Tibial artery (tissue), 4 donors: ENCODE measurements at regions not wholly inside any gene's neighbourhood (a gene's known extent, or its start where the extent isn't known, plus 50 kb on each side); places are given as distances from the start of the nearest gene placed in this dataset.

ENCODE experiments used
- DNase-seq, 2 donors: peaks; one replicate each; pipeline ENCODE4 v3.0.0-alpha.2; 2019
- H3K27ac ChIP-seq, 2 donors: fragments of 200-600 bp; sonication (generic) in 1 of 2; 1 replicate in 1 of 2; 2 replicates in 1 of 2; pipeline ENCODE4 v1.5.1; 2018 to 2019; ENCODE audit warnings: mild to moderate bottlenecking in 1 of 2
- H3K27me3 ChIP-seq, 2 donors: fragments of 200-600 bp; sonication (generic) in 1 of 2; one replicate each; pipeline versions ENCODE4 v1.5.1 to v1.6.0; 2016 to 2019
- H3K36me3 ChIP-seq, 3 donors: fragments of 200-600 bp; sonication (generic) in 2 of 3; one replicate each; pipeline ENCODE4 v1.5.1; 2016 to 2019; ENCODE audit warnings: mild to moderate bottlenecking in 2 of 3
- H3K4me1 ChIP-seq, 4 donors: fragments of 200-600 bp; sonication (generic) in 2 of 4; 1 replicate in 3 of 4; 2 replicates in 1 of 4; pipeline ENCODE4 v1.5.1; 2016 to 2019
- H3K4me3 ChIP-seq, 2 donors: fragments of 200-600 bp; sonication (generic) in 1 of 2; 1 replicate in 1 of 2; 2 replicates in 1 of 2; pipeline ENCODE4 v1.5.1; 2018 to 2019; ENCODE audit warnings: mild to moderate bottlenecking in 2 of 2
- H3K9me3 ChIP-seq, 3 donors: fragments of 200-600 bp; sonication (generic) in 1 of 3; one replicate each; pipeline ENCODE4 v1.5.1; 2016 to 2019
- intact Hi-C: fragments of 100-400 bp; cut with DNase I; formaldehyde crosslinking; loops from one replicate; pipeline ENCODE4 v1.15.0; 2023; ENCODE audit warnings: low total_unique reads
- TF ChIP-seq, protein P1 (sequence below), 2 experiments: fragments of 200-600 bp in 1 of 2; fragments of 450-650 bp in 1 of 2; IDR thresholded peaks; one replicate each; pipeline ENCODE4 v1.5.1; 2017 to 2019; ENCODE audit warnings: antibody characterized with exemption in 2 of 2, mild to moderate bottlenecking in 1 of 2, moderate library complexity in 1 of 2

DNA sequence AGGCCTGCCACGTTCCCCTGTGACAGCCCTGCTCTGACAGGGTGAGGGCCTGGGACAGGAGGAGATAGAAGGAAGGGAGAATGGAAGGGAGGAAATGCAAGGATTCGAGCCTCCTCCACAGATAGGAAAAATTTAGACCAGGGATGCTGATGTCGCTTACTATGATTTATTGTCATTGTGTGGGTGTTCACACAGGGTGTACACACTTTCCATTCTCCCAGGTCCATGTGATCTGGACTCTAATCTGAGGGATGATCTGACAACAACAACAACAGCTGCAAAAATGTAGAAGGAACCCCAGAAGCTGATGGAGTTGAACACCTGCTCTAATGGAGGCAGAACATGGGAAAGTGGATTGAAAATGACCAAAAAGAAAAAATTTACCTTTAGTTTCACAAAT, 231.7 kb upstream of the TNP1 start:
- Histone ChIP-seq H3K36me3 (no peaks in the 10 kb centered on the region), H3K4me1 (peaks cover 0 to 16% (median 9%) of the 10 kb centered on the region in 4 donors), H3K27ac (no peak overlapping the region), H3K27me3 (no peaks in the 10 kb centered on the region), H3K4me3 (no peak overlapping the region), H3K9me3 (no peaks in the 10 kb centered on the region)
- TF ChIP-seq, protein P1, sequence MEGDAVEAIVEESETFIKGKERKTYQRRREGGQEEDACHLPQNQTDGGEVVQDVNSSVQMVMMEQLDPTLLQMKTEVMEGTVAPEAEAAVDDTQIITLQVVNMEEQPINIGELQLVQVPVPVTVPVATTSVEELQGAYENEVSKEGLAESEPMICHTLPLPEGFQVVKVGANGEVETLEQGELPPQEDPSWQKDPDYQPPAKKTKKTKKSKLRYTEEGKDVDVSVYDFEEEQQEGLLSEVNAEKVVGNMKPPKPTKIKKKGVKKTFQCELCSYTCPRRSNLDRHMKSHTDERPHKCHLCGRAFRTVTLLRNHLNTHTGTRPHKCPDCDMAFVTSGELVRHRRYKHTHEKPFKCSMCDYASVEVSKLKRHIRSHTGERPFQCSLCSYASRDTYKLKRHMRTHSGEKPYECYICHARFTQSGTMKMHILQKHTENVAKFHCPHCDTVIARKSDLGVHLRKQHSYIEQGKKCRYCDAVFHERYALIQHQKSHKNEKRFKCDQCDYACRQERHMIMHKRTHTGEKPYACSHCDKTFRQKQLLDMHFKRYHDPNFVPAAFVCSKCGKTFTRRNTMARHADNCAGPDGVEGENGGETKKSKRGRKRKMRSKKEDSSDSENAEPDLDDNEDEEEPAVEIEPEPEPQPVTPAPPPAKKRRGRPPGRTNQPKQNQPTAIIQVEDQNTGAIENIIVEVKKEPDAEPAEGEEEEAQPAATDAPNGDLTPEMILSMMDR (IDR thresholded peaks at IDR 0.05), result no peak
- intact Hi-C loops, result no loop called here
- no peak for DNase-seq

DNA sequence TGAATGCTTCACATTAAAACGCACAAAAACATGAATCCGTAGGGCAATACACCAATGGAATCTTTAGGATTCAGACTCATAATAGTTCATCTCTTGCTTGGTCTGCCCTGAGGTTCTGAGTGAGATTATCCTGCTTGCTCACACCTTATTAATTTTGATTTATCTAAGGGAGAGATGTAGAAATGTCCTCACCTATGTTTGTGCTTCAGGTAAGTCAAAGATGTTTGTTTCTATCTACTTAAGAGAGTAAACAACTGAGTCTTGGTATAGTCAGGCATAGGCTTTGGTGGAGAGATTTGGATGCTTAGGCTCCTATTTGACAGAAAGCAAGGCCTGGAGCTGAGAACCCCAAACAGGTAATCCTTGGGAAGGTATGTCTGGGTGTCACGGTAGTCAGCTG, 231.0 kb upstream of the TNP1 start:
- intact Hi-C loops, result no loop called here
- H3K9me3 ChIP-seq, result no peaks in the 10 kb centered on the region
- DNase-seq, result no peak
- H3K4me3 ChIP-seq, result no peak overlapping the region
- no peaks in the 10 kb centered on the region for H3K36me3 ChIP-seq
- H3K27ac ChIP-seq, result no peak overlapping the region
- H3K27me3 ChIP-seq, result no peaks in the 10 kb centered on the region
- H3K4me1 ChIP-seq, result peaks cover 0 to 16% (median 9%) of the 10 kb centered on the region in 4 donors
- TF ChIP-seq, protein P1 (IDR thresholded peaks at IDR 0.05), result no peak

DNA sequence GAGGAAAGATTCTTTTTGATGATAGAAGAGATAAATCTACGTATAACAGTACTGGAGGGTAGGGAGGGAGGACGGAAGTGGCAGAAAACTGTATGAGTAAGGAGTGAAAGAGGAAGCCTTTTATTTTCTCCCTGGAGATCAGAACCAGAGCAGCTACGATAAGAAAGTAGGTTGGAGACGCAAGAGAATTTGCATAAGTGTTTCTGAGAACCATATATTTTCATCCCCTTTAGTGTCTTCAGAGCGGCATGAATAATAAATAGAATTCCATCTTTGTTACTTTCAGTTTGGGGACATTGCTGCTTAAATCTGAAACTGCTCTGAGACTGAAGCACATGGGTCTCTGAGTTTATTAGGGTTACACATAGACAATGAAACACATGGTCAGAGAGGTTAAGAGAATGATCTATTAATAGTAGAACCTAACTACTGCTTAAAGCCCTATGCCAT, 230.2 kb upstream of the TNP1 start:
- TF ChIP-seq, protein P1 (IDR thresholded peaks at IDR 0.05), result no peak
- Histone ChIP-seq H3K4me3 (peak overlapping the region; percentile 16 to 35), H3K9me3 (no peaks in the 10 kb centered on the region), H3K27ac (peak overlapping the region; percentile 10 to 27), H3K27me3 (no peaks in the 10 kb centered on the region), H3K4me1 (peaks cover 0 to 16% (median 9%) of the 10 kb centered on the region in 4 donors), H3K36me3 (no peaks in the 10 kb centered on the region)
- intact Hi-C loops, result no loop called here
- DNase-seq, result no peak

DNA sequence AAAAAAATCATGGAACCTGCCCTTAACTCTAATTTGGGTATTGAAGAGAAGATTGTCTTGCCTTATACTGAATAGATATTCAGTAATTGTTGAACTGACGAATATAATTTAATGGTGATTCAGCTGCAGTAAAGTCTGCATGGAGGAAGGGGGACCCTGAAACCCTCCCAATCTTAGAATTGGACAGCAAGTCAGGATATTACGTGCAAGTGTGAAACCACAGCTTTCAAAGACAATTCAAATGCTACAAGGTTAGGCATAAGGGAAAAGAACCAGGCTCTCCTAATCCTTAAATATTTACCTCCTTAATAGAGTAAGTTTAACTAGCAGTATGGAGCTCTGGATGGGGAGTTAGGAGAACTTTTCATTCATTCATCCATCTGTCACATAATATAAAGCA, 226.9 kb upstream of the TNP1 start:
- Histone ChIP-seq H3K4me3 (no peak overlapping the region), H3K27ac (no peak overlapping the region), H3K36me3 (no peaks in the 10 kb centered on the region), H3K27me3 (no peaks in the 10 kb centered on the region), H3K9me3 (no peaks in the 10 kb centered on the region), H3K4me1 (peaks cover 0 to 9% (median 0%) of the 10 kb centered on the region in 4 donors)
- intact Hi-C loops, result no loop called here
- DNase-seq, result no peak
- TF ChIP-seq, protein P1 (IDR thresholded peaks at IDR 0.05), result no peak

DNA sequence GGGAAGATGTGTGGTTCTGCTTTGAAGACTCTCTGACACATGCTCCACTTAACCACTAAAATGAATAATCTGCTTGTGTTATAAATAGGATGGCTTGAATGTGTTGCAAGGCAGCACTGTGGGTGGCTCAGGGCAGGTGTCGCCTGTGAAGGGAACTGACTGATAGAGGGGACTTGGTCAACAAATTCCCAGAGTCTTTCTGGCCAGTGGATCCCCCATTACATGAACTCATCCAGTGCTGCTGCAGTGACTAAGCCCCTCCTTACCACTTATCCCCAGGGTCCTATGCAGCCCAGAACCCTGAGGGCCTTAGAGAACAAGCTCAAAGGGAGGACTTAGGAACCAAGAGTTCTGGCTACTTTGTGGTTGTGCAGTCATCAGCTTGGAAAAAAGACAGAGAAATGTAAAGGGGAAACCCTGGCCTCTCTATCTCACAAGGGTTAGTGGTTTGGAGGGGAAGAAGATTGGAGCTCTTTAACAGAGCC, 226.2 kb upstream of the TNP1 start:
- Histone ChIP-seq H3K36me3 (no peaks in the 10 kb centered on the region), H3K4me1 (peaks cover 0 to 9% (median 0%) of the 10 kb centered on the region in 4 donors), H3K27me3 (no peaks in the 10 kb centered on the region), H3K9me3 (no peaks in the 10 kb centered on the region), H3K27ac (no peak overlapping the region), H3K4me3 (no peak overlapping the region)
- DNase-seq, result no peak
- intact Hi-C loops, result no loop called here
- TF ChIP-seq, protein P1 (IDR thresholded peaks at IDR 0.05), result no peak

DNA sequence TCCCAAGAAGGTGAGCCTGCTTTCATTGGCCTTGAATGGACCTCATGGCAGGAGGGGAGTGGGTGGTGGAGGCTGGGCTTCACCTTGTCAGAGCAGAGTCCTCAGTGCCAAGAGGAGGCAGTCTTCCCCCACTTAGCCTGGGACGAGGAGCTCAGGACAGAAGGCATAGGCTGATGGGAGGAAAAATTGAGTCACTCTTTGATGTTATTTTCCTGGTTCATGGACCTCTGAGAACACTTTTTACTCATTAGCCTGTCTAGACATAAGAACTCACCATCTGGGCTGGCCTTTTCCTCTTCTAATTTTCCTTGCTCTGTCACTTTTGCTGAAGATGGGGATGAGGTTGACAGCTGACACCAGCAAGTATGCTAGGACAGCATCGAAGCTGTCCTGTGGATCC, 225.7 kb upstream of the TNP1 start:
- Histone ChIP-seq H3K4me1 (peaks cover 0 to 5% (median 0%) of the 10 kb centered on the region in 4 donors), H3K36me3 (no peaks in the 10 kb centered on the region), H3K27me3 (no peaks in the 10 kb centered on the region), H3K9me3 (no peaks in the 10 kb centered on the region), H3K27ac (no peak overlapping the region), H3K4me3 (no peak overlapping the region)
- no peak for DNase-seq
- intact Hi-C loops, result no loop called here
- TF ChIP-seq, protein P1 (IDR thresholded peaks at IDR 0.05), result no peak
